ENCODE measurements at regions not wholly inside any gene's neighbourhood (a gene's known extent, or its start where the extent isn't known, plus 50 kb on each side); places are given as distances from the start of the nearest gene placed in this dataset.

DNA sequence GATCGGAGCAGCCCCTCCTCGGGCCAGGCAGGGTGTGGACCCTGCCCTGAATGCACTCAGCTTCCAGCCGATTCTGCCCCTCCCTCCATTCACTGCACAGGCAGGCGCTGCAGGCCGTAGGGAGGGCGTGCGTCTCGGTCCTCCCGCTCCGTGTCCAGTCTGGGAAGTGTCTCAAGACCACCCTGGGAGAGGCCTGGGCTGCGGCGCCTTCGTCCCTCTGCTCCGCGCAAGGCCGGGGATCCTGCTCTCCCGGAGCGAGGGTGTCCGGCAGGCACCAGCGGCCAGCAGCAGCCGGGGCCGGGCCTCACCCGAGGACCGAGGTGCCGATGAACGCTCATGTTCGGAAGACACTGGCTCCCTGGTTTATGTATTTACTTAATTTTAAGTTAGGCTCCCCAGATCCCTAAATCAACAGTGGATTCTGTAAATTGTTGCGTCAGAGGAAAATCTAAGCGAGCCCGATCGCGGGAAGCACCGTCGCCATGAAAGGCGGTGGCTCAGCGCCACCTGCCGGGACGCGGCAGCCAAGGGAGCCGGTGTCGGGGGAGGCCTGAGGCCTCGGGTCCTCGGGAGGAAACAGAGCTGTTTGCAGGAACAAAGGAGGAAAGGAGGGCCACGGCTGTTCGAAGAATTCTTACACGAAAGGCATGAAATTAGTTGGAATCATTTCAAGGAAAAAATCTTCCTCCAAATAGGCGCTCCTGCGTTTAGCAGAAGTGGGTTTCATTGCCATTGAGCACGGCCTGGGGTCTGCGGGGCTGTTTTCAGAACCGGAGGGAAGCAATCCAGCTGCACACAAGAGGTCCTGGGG is 195.3 kb downstream of the BRD1 start:
- Histone ChIP-seq H3K27me3 (ENCODE audit: insufficient read depth, low read length) (peaks cover 7% of the 10 kb centered on the region), H3K27ac (ENCODE audit: low read length) (no peak overlapping the region), H3K4me1 (ENCODE audit: insufficient read depth, low read length) (no peaks in the 10 kb centered on the region; the same call in 1 of the 2 replicates), H3K9ac (ENCODE audit: low read depth, low read length) (peak overlapping the region; percentile 60), H3K9me3 (ENCODE audit: insufficient read depth, low read depth, low read length) (no peaks in the 10 kb centered on the region), H3K4me3 (ENCODE audit: low read length) (peak overlapping the region; percentile 68), H3K36me3 (ENCODE audit: insufficient read depth, low read depth, low read length) (no peaks in the 10 kb centered on the region)

DNA sequence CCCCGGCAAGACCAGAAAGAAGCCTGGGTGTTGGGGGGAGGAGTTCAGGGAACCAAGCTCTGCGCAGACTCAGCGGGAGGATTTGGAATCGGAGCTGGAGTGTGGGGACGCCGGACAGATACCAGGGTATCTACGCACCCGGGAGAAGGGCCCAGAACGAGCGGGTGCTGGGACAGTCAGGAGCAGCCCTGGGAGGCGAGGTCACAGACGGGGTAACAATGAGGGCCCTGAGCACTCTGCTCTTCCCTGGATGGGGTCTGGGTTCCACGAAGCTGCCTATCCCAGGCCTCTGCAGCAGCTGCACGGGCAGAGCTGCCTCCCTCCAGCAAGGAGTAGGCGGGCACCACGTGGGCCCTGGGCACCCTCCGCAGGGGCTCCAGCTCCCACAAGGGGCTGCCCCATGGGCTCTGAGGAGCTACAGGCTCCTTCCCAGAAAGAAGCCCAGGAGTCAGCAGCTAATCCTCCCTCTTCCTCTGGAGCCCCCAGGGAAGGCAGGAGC is 197.2 kb downstream of the BRD1 start:
- H3K27ac ChIP-seq (ENCODE audit: low read length): no peak overlapping the region

DNA sequence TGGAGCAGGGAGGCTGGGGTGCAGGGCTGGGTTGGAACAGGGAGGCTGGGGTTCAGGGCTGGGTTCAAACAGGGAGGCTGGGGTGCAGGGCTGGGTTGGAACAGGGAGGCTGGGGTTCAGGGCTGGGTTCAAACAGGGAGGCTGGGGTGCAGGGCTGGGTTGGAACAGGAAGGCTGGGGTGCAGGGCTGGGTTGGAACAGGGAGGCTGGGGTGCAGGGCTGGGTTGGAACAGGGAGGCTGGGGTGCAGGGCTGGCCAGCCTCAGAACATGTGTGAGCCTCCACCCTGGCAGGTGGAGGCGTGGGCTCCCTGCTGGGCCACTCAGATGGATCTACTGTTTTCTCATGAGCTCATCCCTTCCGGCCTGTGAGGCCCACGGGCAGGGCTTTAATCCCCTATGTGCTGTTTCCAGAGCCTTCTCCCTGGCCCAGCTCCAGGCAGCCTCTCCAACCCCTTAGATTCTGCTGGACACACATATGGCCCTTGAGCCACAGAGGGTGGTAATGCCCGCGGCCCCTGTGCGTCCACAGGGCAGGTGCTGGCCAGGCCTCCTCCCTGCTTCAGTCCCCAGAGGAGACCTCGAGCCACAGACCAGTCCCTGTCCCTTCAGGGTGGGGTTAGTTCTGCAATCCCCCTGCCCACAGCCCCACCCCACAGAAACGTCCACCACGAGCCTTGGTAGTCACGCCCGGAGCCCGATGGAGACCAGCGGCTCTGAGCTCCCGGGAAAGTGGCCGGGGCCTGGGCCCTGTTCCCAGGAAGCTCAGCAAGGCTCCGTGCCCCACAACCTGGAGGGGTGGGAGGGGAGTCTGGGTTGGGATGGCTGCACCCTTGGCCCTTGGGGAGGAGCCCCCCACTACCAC is 197.9 kb downstream of the BRD1 start:
- H3K4me3 ChIP-seq (ENCODE audit: low read length): no peak overlapping the region
- no peaks in the 10 kb centered on the region for H3K9me3 ChIP-seq (ENCODE audit: insufficient read depth, low read depth, low read length)
- H3K27me3 ChIP-seq (ENCODE audit: insufficient read depth, low read length): peaks cover 7% of the 10 kb centered on the region
- H3K9ac ChIP-seq (ENCODE audit: low read depth, low read length): no peak overlapping the region
- H3K27ac ChIP-seq (ENCODE audit: low read length): no peak overlapping the region
- no peaks in the 10 kb centered on the region for H3K36me3 ChIP-seq (ENCODE audit: insufficient read depth, low read depth, low read length)
- no peaks in the 10 kb centered on the region; the same call in 1 of the 2 replicates for H3K4me1 ChIP-seq (ENCODE audit: insufficient read depth, low read length)

More for the DNA sequence above, 197.2 kb downstream of the BRD1 start:
- Histone ChIP-seq H3K27me3 (ENCODE audit: insufficient read depth, low read length) (peaks cover 7% of the 10 kb centered on the region), H3K36me3 (ENCODE audit: insufficient read depth, low read depth, low read length) (no peaks in the 10 kb centered on the region), H3K9me3 (ENCODE audit: insufficient read depth, low read depth, low read length) (no peaks in the 10 kb centered on the region), H3K4me3 (ENCODE audit: low read length) (no peak overlapping the region), H3K9ac (ENCODE audit: low read depth, low read length) (no peak overlapping the region), H3K4me1 (ENCODE audit: insufficient read depth, low read length) (no peaks in the 10 kb centered on the region; the same call in 1 of the 2 replicates)

DNA sequence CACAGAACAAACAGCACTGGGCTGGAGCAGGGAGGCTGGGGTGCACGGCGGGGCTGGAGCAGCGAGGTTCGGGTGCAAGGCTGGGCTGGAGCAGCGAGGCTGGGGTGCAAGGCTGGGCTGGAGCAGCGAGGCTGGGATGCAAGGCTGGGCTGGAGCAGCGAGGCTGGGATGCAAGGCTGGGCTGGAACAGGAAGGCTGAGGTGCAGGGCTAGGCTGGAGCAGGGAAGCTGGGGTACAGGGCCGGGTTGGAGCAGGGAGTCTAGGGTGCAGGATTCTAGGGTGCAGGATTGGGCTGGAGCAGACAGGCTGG is 198.5 kb downstream of the BRD1 start:
- H3K9me3 ChIP-seq (ENCODE audit: insufficient read depth, low read depth, low read length): no peaks in the 10 kb centered on the region
- H3K4me3 ChIP-seq (ENCODE audit: low read length): no peak overlapping the region
- no peaks in the 10 kb centered on the region for H3K36me3 ChIP-seq (ENCODE audit: insufficient read depth, low read depth, low read length)
- H3K27me3 ChIP-seq (ENCODE audit: insufficient read depth, low read length): peaks cover 7% of the 10 kb centered on the region
- no peak overlapping the region for H3K27ac ChIP-seq (ENCODE audit: low read length)
- no peak overlapping the region for H3K9ac ChIP-seq (ENCODE audit: low read depth, low read length)
- H3K4me1 ChIP-seq (ENCODE audit: insufficient read depth, low read length): no peaks in the 10 kb centered on the region; the same call in 1 of the 2 replicates

DNA sequence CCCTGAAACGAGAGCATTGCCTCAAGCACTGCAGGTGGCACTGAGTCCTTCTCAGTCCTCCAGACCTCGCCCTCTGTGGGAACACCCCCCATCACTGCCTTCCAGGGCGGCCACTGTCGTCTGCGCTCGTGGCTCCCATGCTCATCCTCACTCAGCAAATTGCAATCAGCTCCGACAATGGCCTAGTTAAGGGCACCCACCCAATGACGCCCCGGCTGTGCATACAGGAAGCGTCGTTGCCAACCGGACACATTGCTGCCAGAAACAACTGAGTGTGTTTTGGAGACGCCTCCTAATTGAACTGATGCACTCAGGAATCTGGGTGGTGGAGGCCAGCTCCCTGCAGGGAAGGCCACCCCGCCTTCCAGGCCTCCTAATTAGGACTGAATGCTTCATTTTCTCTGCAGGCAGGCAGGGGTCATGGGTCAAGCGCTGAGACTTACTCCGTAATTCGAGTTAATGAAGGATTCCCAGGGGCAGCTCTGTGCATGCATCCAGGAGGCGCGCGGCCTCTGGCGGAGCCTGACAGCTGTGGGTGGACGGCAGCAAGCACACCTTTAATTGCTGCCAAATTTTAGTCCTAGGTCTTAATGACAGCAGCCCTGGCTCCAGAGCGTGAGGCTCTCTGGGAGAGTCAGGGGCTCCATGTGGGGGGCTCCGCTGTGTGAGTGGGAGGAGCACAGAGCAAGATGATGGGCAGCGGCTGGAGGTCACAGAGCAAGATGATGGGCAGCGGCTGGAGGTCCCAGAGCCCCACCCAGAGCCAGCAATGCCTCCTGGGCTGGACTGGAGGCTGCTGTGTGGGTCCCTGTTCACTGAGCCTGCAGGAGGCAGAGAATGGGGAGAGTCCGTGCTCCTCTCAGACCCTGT is 199.0 kb downstream of the BRD1 start:
- Histone ChIP-seq H3K4me1 (ENCODE audit: insufficient read depth, low read length) (no peaks in the 10 kb centered on the region; the same call in 1 of the 2 replicates), H3K27me3 (ENCODE audit: insufficient read depth, low read length) (peaks cover 7% of the 10 kb centered on the region), H3K27ac (ENCODE audit: low read length) (no peak overlapping the region), H3K9me3 (ENCODE audit: insufficient read depth, low read depth, low read length) (no peaks in the 10 kb centered on the region), H3K4me3 (ENCODE audit: low read length) (no peak overlapping the region), H3K36me3 (ENCODE audit: insufficient read depth, low read depth, low read length) (no peaks in the 10 kb centered on the region), H3K9ac (ENCODE audit: low read depth, low read length) (no peak overlapping the region)

DNA sequence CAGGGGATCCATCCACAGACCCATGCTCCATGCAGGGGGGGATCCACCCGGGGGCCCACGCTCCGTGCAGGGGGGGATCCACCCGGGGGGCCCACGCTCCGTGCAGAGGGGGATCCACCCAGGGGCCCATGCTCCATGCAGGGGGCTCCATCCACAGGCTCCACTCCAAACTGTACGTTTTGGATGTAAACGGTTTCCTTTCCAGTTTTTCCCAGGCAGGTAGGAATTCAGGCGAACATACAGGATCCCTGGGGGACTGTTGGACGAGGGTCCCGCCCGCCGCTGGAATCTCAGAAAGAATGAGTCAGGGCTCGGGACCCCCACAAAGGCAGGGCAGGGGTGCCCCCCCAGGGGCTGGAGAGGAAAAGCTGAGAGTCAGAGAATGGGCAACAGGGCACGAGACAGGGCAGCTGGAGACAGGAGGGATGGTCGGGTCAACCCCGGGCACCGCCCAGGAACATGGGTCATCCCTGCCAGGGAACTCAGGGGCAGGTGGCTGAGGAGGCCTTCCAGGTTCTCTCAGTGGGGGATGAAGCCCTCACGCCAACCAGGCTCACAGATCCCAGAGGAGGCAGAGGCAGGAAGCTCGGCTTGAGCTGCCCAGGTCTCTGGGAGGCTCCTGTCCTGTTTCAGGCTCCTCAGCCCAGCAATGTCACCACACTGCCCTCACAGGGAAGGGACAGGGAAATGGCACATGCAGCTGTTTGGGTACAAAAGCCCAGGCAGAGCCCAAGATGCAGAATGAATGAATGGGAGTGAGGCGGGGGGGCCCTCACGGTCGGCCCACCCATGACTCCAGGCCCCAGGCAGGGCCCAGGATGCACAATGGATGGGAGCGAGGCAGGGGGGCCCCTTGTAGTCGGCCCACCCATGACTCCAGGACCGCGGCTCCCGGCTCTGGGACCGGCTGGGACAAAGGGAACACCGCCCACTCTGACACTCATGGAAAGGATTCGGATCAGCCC is 200.2 kb downstream of the BRD1 start:
- H3K27ac ChIP-seq (ENCODE audit: low read length): no peak overlapping the region
- no peaks in the 10 kb centered on the region for H3K36me3 ChIP-seq (ENCODE audit: insufficient read depth, low read depth, low read length)
- no peak overlapping the region for H3K9ac ChIP-seq (ENCODE audit: low read depth, low read length)
- H3K9me3 ChIP-seq (ENCODE audit: insufficient read depth, low read depth, low read length): no peaks in the 10 kb centered on the region
- peaks cover 7% of the 10 kb centered on the region for H3K27me3 ChIP-seq (ENCODE audit: insufficient read depth, low read length)
- no peak overlapping the region for H3K4me3 ChIP-seq (ENCODE audit: low read length)
- H3K4me1 ChIP-seq (ENCODE audit: insufficient read depth, low read length): no peaks in the 10 kb centered on the region

DNA sequence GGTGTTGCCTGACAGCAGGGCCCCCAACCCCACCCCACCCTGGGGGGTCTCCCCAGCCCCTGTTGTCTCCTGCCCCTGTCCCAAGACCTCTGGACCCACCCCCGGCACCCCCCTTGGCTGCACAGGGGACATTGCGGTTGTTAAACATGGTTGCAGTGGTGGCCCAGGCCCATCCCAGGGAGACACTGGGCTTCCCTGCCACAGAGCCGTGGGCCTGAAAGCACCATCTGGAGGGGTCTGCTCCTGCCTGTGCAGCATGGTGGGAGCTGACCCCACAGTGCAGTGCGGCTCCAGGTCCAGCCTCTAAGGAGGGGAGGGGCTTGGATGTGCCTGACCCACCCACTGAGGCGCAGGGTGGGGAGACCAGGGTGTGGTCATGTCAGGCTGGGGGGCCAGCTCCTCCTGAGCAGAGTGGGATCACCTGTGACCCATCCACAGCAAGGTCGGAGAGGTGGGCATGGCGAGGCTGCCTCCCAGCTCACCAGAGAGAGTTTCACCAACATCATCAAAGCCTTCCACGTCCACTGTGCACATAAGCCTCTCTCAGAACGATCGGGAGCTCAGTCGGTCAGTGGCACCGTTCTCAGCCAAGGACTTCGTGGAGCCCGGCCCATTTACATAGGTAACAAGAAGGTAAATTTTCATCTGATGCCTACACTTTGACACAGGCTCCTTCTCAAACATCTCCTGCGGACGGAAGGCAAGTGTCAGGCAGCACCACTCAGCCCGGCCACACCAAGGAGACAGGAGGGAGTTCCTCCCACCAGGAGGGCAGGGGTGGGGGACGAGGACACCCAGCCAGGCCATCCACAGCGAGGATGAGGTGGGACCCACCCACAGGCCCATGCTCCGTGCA is 201.1 kb downstream of the BRD1 start:
- H3K36me3 ChIP-seq (ENCODE audit: insufficient read depth, low read depth, low read length): no peaks in the 10 kb centered on the region
- H3K4me1 ChIP-seq (ENCODE audit: insufficient read depth, low read length): no peaks in the 10 kb centered on the region
- peaks cover under 1% of the 10 kb centered on the region for H3K27me3 ChIP-seq (ENCODE audit: insufficient read depth, low read length)
- H3K9ac ChIP-seq (ENCODE audit: low read depth, low read length): no peak overlapping the region
- no peak overlapping the region for H3K27ac ChIP-seq (ENCODE audit: low read length)
- no peaks in the 10 kb centered on the region for H3K9me3 ChIP-seq (ENCODE audit: insufficient read depth, low read depth, low read length)
- H3K4me3 ChIP-seq (ENCODE audit: low read length): no peak overlapping the region

DNA sequence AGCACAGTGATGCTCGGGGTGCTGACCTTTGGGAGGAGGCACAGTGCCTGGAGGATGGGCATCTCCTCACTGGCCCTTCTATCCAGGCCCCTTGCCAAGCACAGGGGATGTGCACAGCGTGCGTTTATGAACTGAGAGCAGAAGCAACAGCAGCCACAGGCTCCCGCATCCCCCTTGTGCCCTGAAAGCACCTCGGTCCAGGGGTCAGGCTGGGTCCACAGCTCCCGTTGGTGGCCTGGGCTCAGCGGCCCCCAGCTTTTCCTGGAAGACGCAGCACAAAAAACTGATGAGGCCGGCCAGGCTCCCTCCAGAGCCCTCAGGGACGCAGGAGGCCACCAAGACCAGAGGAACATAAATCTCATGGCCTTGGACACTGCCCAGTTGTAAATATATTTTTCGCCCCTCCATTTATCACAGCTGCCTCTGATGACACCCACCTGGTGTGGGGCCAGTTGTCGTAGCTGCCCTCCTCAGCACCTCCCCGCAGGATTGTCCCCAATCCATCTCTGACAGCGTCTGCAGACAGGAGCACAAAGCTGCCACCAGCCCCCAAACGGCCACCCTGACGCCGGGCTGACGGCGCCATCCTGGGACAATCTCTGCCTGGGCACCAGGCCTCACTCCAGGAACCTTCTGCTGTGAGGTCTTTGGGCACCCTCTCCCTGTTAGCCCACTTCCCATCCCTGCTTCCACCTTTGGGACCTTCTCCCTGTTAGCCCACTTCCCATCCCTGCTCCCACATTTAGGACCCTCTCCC is 203.1 kb downstream of the BRD1 start:
- no peak overlapping the region for H3K4me3 ChIP-seq (ENCODE audit: low read length)
- no peaks in the 10 kb centered on the region for H3K9me3 ChIP-seq (ENCODE audit: insufficient read depth, low read depth, low read length)
- no peaks in the 10 kb centered on the region for H3K27me3 ChIP-seq (ENCODE audit: insufficient read depth, low read length)
- no peak overlapping the region for H3K27ac ChIP-seq (ENCODE audit: low read length)
- no peak overlapping the region for H3K9ac ChIP-seq (ENCODE audit: low read depth, low read length)
- H3K4me1 ChIP-seq (ENCODE audit: insufficient read depth, low read length): no peaks in the 10 kb centered on the region
- H3K36me3 ChIP-seq (ENCODE audit: insufficient read depth, low read depth, low read length): no peaks in the 10 kb centered on the region

DNA sequence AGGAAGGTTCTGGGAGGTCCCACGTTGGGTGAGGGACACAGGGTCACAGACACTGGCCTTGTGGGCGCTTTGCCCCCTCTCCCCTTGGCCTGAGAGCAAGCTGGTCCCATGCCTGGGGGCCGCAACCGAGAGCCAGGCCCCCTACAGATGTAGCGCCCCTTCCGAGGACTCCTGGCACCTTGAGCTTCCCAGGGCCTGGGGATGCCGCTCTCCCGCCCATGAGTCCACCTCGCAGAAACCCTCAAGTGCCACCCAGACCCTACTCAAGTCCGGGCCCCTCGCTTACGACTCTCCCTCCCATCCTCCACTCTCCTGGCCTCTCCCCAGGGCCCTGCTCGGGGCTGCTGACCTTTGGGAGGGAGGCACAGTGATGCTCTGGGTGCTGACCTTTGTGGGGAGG is 204.0 kb downstream of the BRD1 start:
- Histone ChIP-seq H3K4me1 (ENCODE audit: insufficient read depth, low read length) (no peaks in the 10 kb centered on the region), H3K27me3 (ENCODE audit: insufficient read depth, low read length) (no peaks in the 10 kb centered on the region), H3K9me3 (ENCODE audit: insufficient read depth, low read depth, low read length) (no peaks in the 10 kb centered on the region), H3K9ac (ENCODE audit: low read depth, low read length) (no peak overlapping the region), H3K36me3 (ENCODE audit: insufficient read depth, low read depth, low read length) (no peaks in the 10 kb centered on the region), H3K27ac (ENCODE audit: low read length) (no peak overlapping the region), H3K4me3 (ENCODE audit: low read length) (no peak overlapping the region)

Data from iPS-20b (cell line).